H1 (cell line): ENCODE measurements at regions not wholly inside any gene's neighbourhood (a gene's known extent, or its start where the extent isn't known, plus 50 kb on each side); places are given as distances from the start of the nearest gene placed in this dataset.

Experiments used
- GABPA ChIP-seq: IDR thresholded peaks from 2 replicates; pipeline ENCODE4 v1.6.1; 2011; ENCODE audit warnings: mild to moderate bottlenecking, low read length, moderate library complexity, borderline replicate concordance; ENCODE audit not compliant: insufficient read depth
- JUND ChIP-seq: IDR thresholded peaks from 2 replicates; pipeline ENCODE4 v1.6.1; 2011; ENCODE audit warnings: mild to moderate bottlenecking, improper control_type of control experiment, low read length
- POLR2AphosphoS5 ChIP-seq: IDR thresholded peaks from 2 replicates; pipeline ENCODE4 v1.6.1; 2011; ENCODE audit warnings: low read depth, low read length
- RAD21 ChIP-seq, 2 experiments: IDR thresholded peaks in 1 of 2; conservative IDR thresholded peaks in 1 of 2; 2 replicates each; pipeline ENCODE4 v1.6.1; 2011; ENCODE audit warnings: low read depth in 2 of 2, low read length in 2 of 2, improper control_type of control experiment in 1 of 2, inconsistent platforms in 1 of 2, mild to moderate bottlenecking in 1 of 2, moderate library complexity in 1 of 2
- RNF2 ChIP-seq: fragments of 200-900, 300-1000 bp; sonication (generic); IDR thresholded peaks from 2 replicates; pipeline ENCODE4 v1.7.1; 2016; ENCODE audit warnings: borderline replicate concordance, low read depth, mild to moderate bottlenecking, antibody characterized with exemption, low read length; ENCODE audit not compliant: poor library complexity, severe bottlenecking; ENCODE audit errors: missing control alignments
- SAP30 ChIP-seq: fragments of 300-600 bp; sonication (generic); IDR thresholded peaks from 2 replicates; pipeline ENCODE4 v1.7.1; 2012; ENCODE audit warnings: low read length, moderate library complexity, mild to moderate bottlenecking, inconsistent platforms; ENCODE audit not compliant: insufficient read depth, insufficient replicate concordance
- SRF ChIP-seq: IDR thresholded peaks from 2 replicates; pipeline ENCODE4 v1.6.1; 2011; ENCODE audit warnings: mild to moderate bottlenecking, low read depth, low read length, moderate library complexity
- TAF1 ChIP-seq: IDR thresholded peaks from 2 replicates; pipeline ENCODE4 v1.6.1; 2011; ENCODE audit warnings: mild to moderate bottlenecking, low read depth, low read length
- USF2 ChIP-seq: IDR thresholded peaks from 2 replicates; pipeline ENCODE4 v1.6.1; 2011; ENCODE audit warnings: low read length, improper control_type of control experiment
- TF ChIP-seq, protein P1 (sequence below), 3 experiments: IDR thresholded peaks; 1 replicate in 2 of 3; 2 replicates in 1 of 3; pipeline versions ENCODE4 v1.5.1 to v1.6.1; 2011; ENCODE audit warnings: low read length in 3 of 3, mild to moderate bottlenecking in 3 of 3, inconsistent platforms in 2 of 3, low read depth in 1 of 3, moderate library complexity in 1 of 3; ENCODE audit not compliant: insufficient read depth in 1 of 3; ENCODE audit errors: control extremely low read depth in 1 of 3
- TF ChIP-seq, protein P2 (sequence below): IDR thresholded peaks from 2 replicates; pipeline ENCODE4 v1.6.1; 2012; ENCODE audit warnings: inconsistent platforms

GRCh38 chr7:118563311-118563710 is 338.8 kb downstream of the ANKRD7 start:
- no peak for TF ChIP-seq JUND
- TF ChIP-seq RNF2: no peak
- TF ChIP-seq, protein P1, sequence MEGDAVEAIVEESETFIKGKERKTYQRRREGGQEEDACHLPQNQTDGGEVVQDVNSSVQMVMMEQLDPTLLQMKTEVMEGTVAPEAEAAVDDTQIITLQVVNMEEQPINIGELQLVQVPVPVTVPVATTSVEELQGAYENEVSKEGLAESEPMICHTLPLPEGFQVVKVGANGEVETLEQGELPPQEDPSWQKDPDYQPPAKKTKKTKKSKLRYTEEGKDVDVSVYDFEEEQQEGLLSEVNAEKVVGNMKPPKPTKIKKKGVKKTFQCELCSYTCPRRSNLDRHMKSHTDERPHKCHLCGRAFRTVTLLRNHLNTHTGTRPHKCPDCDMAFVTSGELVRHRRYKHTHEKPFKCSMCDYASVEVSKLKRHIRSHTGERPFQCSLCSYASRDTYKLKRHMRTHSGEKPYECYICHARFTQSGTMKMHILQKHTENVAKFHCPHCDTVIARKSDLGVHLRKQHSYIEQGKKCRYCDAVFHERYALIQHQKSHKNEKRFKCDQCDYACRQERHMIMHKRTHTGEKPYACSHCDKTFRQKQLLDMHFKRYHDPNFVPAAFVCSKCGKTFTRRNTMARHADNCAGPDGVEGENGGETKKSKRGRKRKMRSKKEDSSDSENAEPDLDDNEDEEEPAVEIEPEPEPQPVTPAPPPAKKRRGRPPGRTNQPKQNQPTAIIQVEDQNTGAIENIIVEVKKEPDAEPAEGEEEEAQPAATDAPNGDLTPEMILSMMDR (IDR thresholded peaks at IDR 0.05; ENCODE audit: control extremely low read depth in 1 of 3, insufficient read depth in 1 of 3, low read depth in 1 of 3, low read length in 3 of 3): no peak
- TF ChIP-seq GABPA: no peak
- TF ChIP-seq RAD21 (IDR thresholded peaks at IDR 0.05 in 1 of 2, conservative IDR thresholded peaks at IDR 0.05 in 1 of 2; ENCODE audit: low read depth in 2 of 2, low read length in 2 of 2): no peak
- no peak for TF ChIP-seq POLR2AphosphoS5
- TF ChIP-seq TAF1: no peak
- TF ChIP-seq USF2: no peak
- TF ChIP-seq SAP30: no peak
- TF ChIP-seq SRF: no peak
- TF ChIP-seq, protein P2, sequence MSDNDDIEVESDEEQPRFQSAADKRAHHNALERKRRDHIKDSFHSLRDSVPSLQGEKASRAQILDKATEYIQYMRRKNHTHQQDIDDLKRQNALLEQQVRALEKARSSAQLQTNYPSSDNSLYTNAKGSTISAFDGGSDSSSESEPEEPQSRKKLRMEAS: no peak
